Hepatocyte (in vitro differentiated cells): ENCODE measurements at regions not wholly inside any gene's neighbourhood (a gene's known extent, or its start where the extent isn't known, plus 50 kb on each side); places are given as distances from the start of the nearest gene placed in this dataset.
"Not testable (repeated sequence)": the region's sequence is repeated elsewhere in the genome, so short reads cannot be mapped to it uniquely, and the experiment has no call there.

ENCODE experiments used
- DNase-seq: peaks from one replicate; pipeline ENCODE4 v3.0.0-alpha.2; 2016; ENCODE audit warnings: low spot score
- H2AFZ ChIP-seq: fragments of 200-600 bp; sonication (generic); 2 replicates; pipeline ENCODE4 v1.6.0; 2016; ENCODE audit warnings: antibody characterized with exemption, mild to moderate bottlenecking
- H3K27ac ChIP-seq: fragments of 200-600 bp; sonication (generic); 2 replicates; pipeline ENCODE4 v1.5.1; 2016; ENCODE audit warnings: mild to moderate bottlenecking
- H3K27me3 ChIP-seq: fragments of 200-600 bp; sonication (generic); 2 replicates; pipeline ENCODE4 v1.6.1; 2016
- H3K36me3 ChIP-seq: fragments of 200-600 bp; sonication (generic); replicated peaks from 2 replicates; pipeline ENCODE4 v1.5.1; 2016; ENCODE audit warnings: low read depth; ENCODE audit not compliant: insufficient read depth
- H3K4me1 ChIP-seq: fragments of 200-600 bp; sonication (generic); 2 replicates; pipeline ENCODE4 v1.5.1; 2016; ENCODE audit warnings: mild to moderate bottlenecking, moderate library complexity; ENCODE audit not compliant: insufficient read depth
- H3K4me2 ChIP-seq: fragments of 200-600 bp; sonication (generic); 2 replicates; pipeline ENCODE4 v1.6.0; 2016
- H3K4me3 ChIP-seq: fragments of 200-600 bp; sonication (generic); 2 replicates; pipeline ENCODE4 v1.5.1; 2016; ENCODE audit warnings: mild to moderate bottlenecking
- H3K79me2 ChIP-seq: fragments of 200-600 bp; sonication (generic); 2 replicates; pipeline ENCODE4 v1.6.0; 2017; ENCODE audit warnings: mild to moderate bottlenecking
- H3K9me2 ChIP-seq: fragments of 200-600 bp; sonication (generic); replicated peaks from 2 replicates; pipeline ENCODE4 v1.6.0; 2017; ENCODE audit warnings: mild to moderate bottlenecking; ENCODE audit not compliant: insufficient read depth
- H3K9me3 ChIP-seq: fragments of 200-600 bp; sonication (generic); 2 replicates; pipeline ENCODE4 v1.5.1; 2016; ENCODE audit warnings: low read depth, mild to moderate bottlenecking
- H4K20me1 ChIP-seq: fragments of 200-600 bp; sonication (generic); 2 replicates; pipeline ENCODE4 v1.6.0; 2016; ENCODE audit warnings: mild to moderate bottlenecking; ENCODE audit not compliant: insufficient read depth, poor library complexity, severe bottlenecking
- EZH2 ChIP-seq: fragments of 200-600 bp; sonication (generic); IDR thresholded peaks from 2 replicates; pipeline ENCODE4 v1.6.1; 2016; ENCODE audit warnings: antibody characterized with exemption, mild to moderate bottlenecking, borderline replicate concordance
- EZH2phosphoT487 ChIP-seq: fragments of 200-600 bp; sonication (generic); IDR thresholded peaks from one replicate; pipeline ENCODE4 v1.6.1; 2018; ENCODE audit warnings: antibody characterized with exemption, mild to moderate bottlenecking, low read depth, moderate library complexity; ENCODE audit not compliant: unreplicated experiment, severe bottlenecking
- WGBS: methylation state at CpG from one replicate; pipeline ENCODE4 v1.1.6; 2016; ENCODE audit warnings: low lambda C conversion rate; ENCODE audit errors: missing lambda C conversion rate; 5-methylcytosine and 5-hydroxymethylcytosine counted together
- TF ChIP-seq, protein P1 (sequence below): fragments of 200-600 bp; sonication (generic); IDR thresholded peaks from 2 replicates; pipeline ENCODE4 v1.5.1; 2016; ENCODE audit warnings: antibody characterized with exemption, mild to moderate bottlenecking; ENCODE audit not compliant: poor library complexity

DNA sequence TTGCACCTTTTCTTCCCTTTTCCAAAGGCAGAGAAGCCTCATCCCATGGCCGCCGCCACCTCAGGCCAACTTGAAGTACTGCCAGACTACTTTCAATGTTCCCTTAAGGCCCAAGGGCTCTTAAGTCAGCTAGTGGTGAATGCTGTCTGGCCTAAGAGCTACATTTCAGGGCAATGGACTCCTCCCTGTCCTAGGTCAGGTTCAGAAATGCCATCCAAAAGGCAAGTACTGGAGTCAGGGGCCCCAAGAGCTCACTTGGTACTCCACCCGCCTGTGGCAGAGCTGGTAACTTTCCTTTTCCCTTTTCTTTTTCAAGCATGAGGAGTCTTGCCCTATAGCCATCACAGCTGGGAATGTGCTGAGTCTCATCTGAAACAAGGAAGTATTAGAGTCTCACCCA lies 327.1 kb downstream of the NAP1L3 start:
- 98% methylated on average over 3 of the region's 3 CpGs for WGBS
- no peak overlapping the region for H2AFZ ChIP-seq
- no peaks in the 10 kb centered on the region for H3K79me2 ChIP-seq

GRCh38 chrX:93344287-93344686 lies 329.1 kb downstream of the NAP1L3 start:
- H3K4me1 ChIP-seq, H3K36me3 ChIP-seq, H3K4me3 ChIP-seq, H3K79me2 ChIP-seq, H3K27me3 ChIP-seq, H3K4me2 ChIP-seq, H4K20me1 ChIP-seq, H2AFZ ChIP-seq, DNase-seq, H3K27ac ChIP-seq, H3K9me2 ChIP-seq, H3K9me3 ChIP-seq: not testable (repeated sequence)
- WGBS, result 89% methylated on average over 2 of the region's 2 CpGs

More for the DNA sequence above, 327.1 kb downstream of the NAP1L3 start:
- DNase-seq, result no peak
- H3K9me3 ChIP-seq, result no peaks in the 10 kb centered on the region
- no peaks in the 10 kb centered on the region for H3K27me3 ChIP-seq
- no peaks in the 10 kb centered on the region for H3K9me2 ChIP-seq
- H3K4me2 ChIP-seq, result no peak overlapping the region
- no peak overlapping the region for H3K27ac ChIP-seq
- H3K36me3 ChIP-seq, result no peaks in the 10 kb centered on the region
- no peaks in the 10 kb centered on the region for H3K4me1 ChIP-seq
- H4K20me1 ChIP-seq, result no peaks in the 10 kb centered on the region
- no peak overlapping the region for H3K4me3 ChIP-seq
- TF ChIP-seq, protein P1, sequence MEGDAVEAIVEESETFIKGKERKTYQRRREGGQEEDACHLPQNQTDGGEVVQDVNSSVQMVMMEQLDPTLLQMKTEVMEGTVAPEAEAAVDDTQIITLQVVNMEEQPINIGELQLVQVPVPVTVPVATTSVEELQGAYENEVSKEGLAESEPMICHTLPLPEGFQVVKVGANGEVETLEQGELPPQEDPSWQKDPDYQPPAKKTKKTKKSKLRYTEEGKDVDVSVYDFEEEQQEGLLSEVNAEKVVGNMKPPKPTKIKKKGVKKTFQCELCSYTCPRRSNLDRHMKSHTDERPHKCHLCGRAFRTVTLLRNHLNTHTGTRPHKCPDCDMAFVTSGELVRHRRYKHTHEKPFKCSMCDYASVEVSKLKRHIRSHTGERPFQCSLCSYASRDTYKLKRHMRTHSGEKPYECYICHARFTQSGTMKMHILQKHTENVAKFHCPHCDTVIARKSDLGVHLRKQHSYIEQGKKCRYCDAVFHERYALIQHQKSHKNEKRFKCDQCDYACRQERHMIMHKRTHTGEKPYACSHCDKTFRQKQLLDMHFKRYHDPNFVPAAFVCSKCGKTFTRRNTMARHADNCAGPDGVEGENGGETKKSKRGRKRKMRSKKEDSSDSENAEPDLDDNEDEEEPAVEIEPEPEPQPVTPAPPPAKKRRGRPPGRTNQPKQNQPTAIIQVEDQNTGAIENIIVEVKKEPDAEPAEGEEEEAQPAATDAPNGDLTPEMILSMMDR, result no peak
- no peak for TF ChIP-seq EZH2
- TF ChIP-seq EZH2phosphoT487, result no peak

GRCh38 chrX:93332329-93332728 lies 341.0 kb downstream of the NAP1L3 start:
- Histone ChIP-seq H4K20me1 (no peaks in the 10 kb centered on the region), H3K9me2 (no peaks in the 10 kb centered on the region), H3K9me3 (no peaks in the 10 kb centered on the region), H3K4me2 (no peak overlapping the region), H3K36me3 (no peaks in the 10 kb centered on the region), H3K4me3 (no peak overlapping the region), H3K79me2 (no peaks in the 10 kb centered on the region), H2AFZ (no peak overlapping the region), H3K27ac (no peak overlapping the region), H3K4me1 (no peaks in the 10 kb centered on the region), H3K27me3 (no peaks in the 10 kb centered on the region)
- TF ChIP-seq EZH2phosphoT487 (no peak), EZH2 (no peak)
- TF ChIP-seq, protein P1, result no peak
- 19% methylated on average over 2 of the region's 2 CpGs for WGBS
- DNase-seq, result no peak

- no peak overlapping the region for H3K4me2 ChIP-seq
- no peaks in the 10 kb centered on the region for H4K20me1 ChIP-seq
- TF ChIP-seq EZH2 (no peak), EZH2phosphoT487 (no peak)
- TF ChIP-seq, protein P1, result no peak
- H3K27ac ChIP-seq, result no peak overlapping the region
- no peaks in the 10 kb centered on the region for H3K27me3 ChIP-seq
- no peak for DNase-seq
- no peak overlapping the region for H3K4me3 ChIP-seq
- no peaks in the 10 kb centered on the region for H3K9me2 ChIP-seq
- no peaks in the 10 kb centered on the region for H3K4me1 ChIP-seq
- no peaks in the 10 kb centered on the region for H3K36me3 ChIP-seq
- 88% methylated on average over 3 of the region's 3 CpGs for WGBS
- H3K9me3 ChIP-seq, result no peaks in the 10 kb centered on the region
- H3K79me2 ChIP-seq, result no peaks in the 10 kb centered on the region
- no peak overlapping the region for H2AFZ ChIP-seq
Observed at GRCh38 chrX:93322110-93322509, 351.3 kb downstream of the NAP1L3 start.
